Spleen (tissue), 11 donors: ENCODE measurements at regions not wholly inside any gene's neighbourhood (a gene's known extent, or its start where the extent isn't known, plus 50 kb on each side); places are given as distances from the start of the nearest gene placed in this dataset.

ENCODE experiments used
- DNase-seq: peaks from one replicate; pipeline ENCODE4 v3.0.0-alpha.2; 2020
- H3K27ac ChIP-seq, 8 donors: fragments of 200-600 bp; sonication (generic) in 7 of 8; 1 replicate in 4 of 8; 2 replicates in 4 of 8; pipeline versions ENCODE4 v1.5.0 to v1.8.0; 2016 to 2021; ENCODE audit warnings: inconsistent platforms in 4 of 8, mild to moderate bottlenecking in 4 of 8, moderate library complexity in 1 of 8
- H3K27me3 ChIP-seq, 7 donors: fragments of 200-600 bp; sonication (generic) in 6 of 7; replicated peaks in 1 of 7; 1 replicate in 4 of 7; 2 replicates in 3 of 7; pipeline versions ENCODE4 v1.5.0 to v1.8.0; 2016 to 2021; ENCODE audit warnings: inconsistent platforms in 3 of 7, mild to moderate bottlenecking in 1 of 7
- H3K36me3 ChIP-seq, 6 donors: fragments of 200-600 bp; sonication (generic) in 5 of 6; 1 replicate in 4 of 6; 2 replicates in 2 of 6; pipeline versions ENCODE4 v1.5.0 to v1.8.0; 2016 to 2021; ENCODE audit warnings: inconsistent platforms in 2 of 6
- H3K4me1 ChIP-seq, 6 donors: fragments of 200-600 bp; sonication (generic) in 5 of 6; 1 replicate in 3 of 6; 2 replicates in 3 of 6; pipeline versions ENCODE4 v1.5.0 to v1.8.0; 2016 to 2021; ENCODE audit warnings: inconsistent platforms in 3 of 6
- H3K4me3 ChIP-seq, 8 donors: fragments of 200-600 bp; sonication (generic) in 7 of 8; 1 replicate in 4 of 8; 2 replicates in 4 of 8; pipeline versions ENCODE4 v1.5.0 to v1.8.0; 2016 to 2021; ENCODE audit warnings: inconsistent platforms in 4 of 8, mild to moderate bottlenecking in 4 of 8, moderate library complexity in 2 of 8
- H3K9me3 ChIP-seq, 8 donors: fragments of 200-600 bp; sonication (generic) in 7 of 8; 1 replicate in 4 of 8; 2 replicates in 4 of 8; pipeline versions ENCODE4 v1.5.0 to v1.8.0; 2016 to 2021; ENCODE audit warnings: inconsistent platforms in 4 of 8
- POLR2A ChIP-seq, 3 donors: fragments of 450-650 bp; IDR thresholded peaks; one replicate each; pipeline ENCODE4 v1.5.1; 2017; ENCODE audit warnings: antibody characterized with exemption in 3 of 3, mild to moderate bottlenecking in 1 of 3
- POLR2AphosphoS5 ChIP-seq, 3 donors: sonication (generic); formaldehyde crosslinking; IDR thresholded peaks; one replicate each; pipeline ENCODE4 v1.5.1; 2017; ENCODE audit warnings: antibody characterized with exemption in 3 of 3
- WGBS, 5 donors: extraction: QIAGEN DNeasy Blood & Tissue Kit in 3 of 5; methylation state at CpG; one replicate each; pipeline versions ENCODE4 v1.1.5 to v1.1.7; 2013 to 2018; 5-methylcytosine and 5-hydroxymethylcytosine counted together
- intact Hi-C: fragments of 100-400 bp; cut with DNase I; formaldehyde crosslinking; loops from one replicate; pipeline ENCODE4 v1.15.0; 2023; ENCODE audit warnings: low total_unique reads
- TF ChIP-seq, protein P1 (sequence below), 11 experiments: fragments of 200-600 bp in 7 of 11; fragments of 450-650 bp in 4 of 11; sonication (generic) in 4 of 11; IDR thresholded peaks in 8 of 11; conservative IDR thresholded peaks in 3 of 11; 1 replicate in 7 of 11; 2 replicates in 4 of 11; pipeline versions ENCODE4 v1.4.0 to v1.8.0; 2016 to 2021; ENCODE audit warnings: antibody characterized with exemption in 11 of 11, inconsistent platforms in 4 of 11, mild to moderate bottlenecking in 1 of 11
- donor health status: healthy with polysubstance abuse.
- donor health status: DM: no; HTN: no; CAD: no; lungs with moderate emphysema.
- donor health status: DM: no; HTN: no; CAD: no.
- donor health status: Bipolar disorder and iron deficiency.
- donor health status: healthy.
- donor health status: DM: no; HTN: no; CAD: no.
- donor health status: DM: yes; HTN: yes; CAD: no.

DNA sequence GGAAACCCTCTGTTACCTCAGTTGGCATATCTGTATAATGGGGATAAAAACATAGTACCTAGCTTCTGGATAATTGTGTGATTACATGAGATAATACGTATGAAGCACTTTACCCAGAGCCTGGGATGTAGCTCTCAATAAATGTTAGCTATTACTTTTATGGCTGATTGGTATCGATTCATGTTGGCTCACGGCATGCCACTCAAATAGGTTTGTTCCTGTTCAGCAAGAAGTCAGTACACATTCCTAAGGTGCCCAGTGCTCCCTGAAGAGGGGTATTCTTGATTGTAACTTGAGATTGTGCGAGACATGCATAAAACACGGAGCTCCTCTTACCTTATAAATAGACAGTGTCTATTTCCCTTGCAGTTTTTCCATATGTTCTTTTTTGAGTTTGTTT is 78.5 kb upstream of the GALNT2 start:
- TF ChIP-seq, protein P1, sequence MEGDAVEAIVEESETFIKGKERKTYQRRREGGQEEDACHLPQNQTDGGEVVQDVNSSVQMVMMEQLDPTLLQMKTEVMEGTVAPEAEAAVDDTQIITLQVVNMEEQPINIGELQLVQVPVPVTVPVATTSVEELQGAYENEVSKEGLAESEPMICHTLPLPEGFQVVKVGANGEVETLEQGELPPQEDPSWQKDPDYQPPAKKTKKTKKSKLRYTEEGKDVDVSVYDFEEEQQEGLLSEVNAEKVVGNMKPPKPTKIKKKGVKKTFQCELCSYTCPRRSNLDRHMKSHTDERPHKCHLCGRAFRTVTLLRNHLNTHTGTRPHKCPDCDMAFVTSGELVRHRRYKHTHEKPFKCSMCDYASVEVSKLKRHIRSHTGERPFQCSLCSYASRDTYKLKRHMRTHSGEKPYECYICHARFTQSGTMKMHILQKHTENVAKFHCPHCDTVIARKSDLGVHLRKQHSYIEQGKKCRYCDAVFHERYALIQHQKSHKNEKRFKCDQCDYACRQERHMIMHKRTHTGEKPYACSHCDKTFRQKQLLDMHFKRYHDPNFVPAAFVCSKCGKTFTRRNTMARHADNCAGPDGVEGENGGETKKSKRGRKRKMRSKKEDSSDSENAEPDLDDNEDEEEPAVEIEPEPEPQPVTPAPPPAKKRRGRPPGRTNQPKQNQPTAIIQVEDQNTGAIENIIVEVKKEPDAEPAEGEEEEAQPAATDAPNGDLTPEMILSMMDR (IDR thresholded peaks at IDR 0.05 in 8 of 11, conservative IDR thresholded peaks at IDR 0.05 in 3 of 11), result no peak
- TF ChIP-seq POLR2AphosphoS5 (IDR thresholded peaks at IDR 0.05) (no peak), POLR2A (IDR thresholded peaks at IDR 0.05) (no peak)
- H3K27me3 ChIP-seq, result no peaks in the 10 kb centered on the region
- intact Hi-C loops, result no loop called here
- WGBS, 5 donors, result 91 to 95% (median 93%) methylated on average over 5 of the region's 5 CpGs
- no peak overlapping the region for H3K27ac ChIP-seq
- no peaks in the 10 kb centered on the region for H3K4me1 ChIP-seq
- no peak for DNase-seq
- H3K4me3 ChIP-seq, result no peak overlapping the region
- no peaks in the 10 kb centered on the region for H3K36me3 ChIP-seq
- H3K9me3 ChIP-seq, result no peaks in the 10 kb centered on the region

DNA sequence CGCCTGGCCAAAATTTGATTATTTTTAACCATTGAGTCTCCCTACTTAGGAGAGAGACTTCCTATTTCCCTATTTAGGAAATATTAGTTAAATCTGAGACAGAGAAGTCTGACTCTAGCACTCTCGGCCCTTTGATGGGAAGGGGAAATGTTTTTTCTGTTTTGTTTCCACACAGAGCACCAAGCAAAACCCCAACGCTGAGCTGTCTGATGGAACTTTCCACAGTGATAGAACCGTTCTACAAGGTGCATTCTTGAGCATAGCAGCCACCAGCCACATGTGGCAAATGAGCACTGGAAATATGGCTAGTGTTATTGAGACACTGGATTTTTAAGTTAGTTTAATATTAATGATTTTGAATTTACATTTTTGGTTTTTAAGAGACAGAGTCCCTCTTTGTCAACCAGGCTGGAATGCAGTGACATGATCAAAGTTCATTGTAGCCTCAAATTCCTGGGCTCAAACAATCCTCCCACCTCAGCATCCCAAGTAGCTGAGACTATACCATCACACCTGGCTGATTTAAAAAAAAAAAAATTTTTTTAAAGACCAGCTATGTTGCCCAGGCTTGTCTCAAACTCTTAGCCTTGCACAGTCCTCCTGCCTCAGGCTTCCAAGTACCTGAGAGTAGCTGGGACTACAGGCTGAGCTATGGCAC is 77.3 kb upstream of the GALNT2 start:
- DNase-seq, result no peak
- intact Hi-C loops, result no loop called here
- TF ChIP-seq POLR2AphosphoS5 (IDR thresholded peaks at IDR 0.05) (no peak), POLR2A (IDR thresholded peaks at IDR 0.05) (no peak)
- TF ChIP-seq, protein P1 (IDR thresholded peaks at IDR 0.05 in 8 of 11, conservative IDR thresholded peaks at IDR 0.05 in 3 of 11), result no peak
- Histone ChIP-seq H3K4me3 (no peak overlapping the region), H3K4me1 (no peaks in the 10 kb centered on the region), H3K36me3 (no peaks in the 10 kb centered on the region), H3K27ac (no peak overlapping the region), H3K9me3 (no peaks in the 10 kb centered on the region), H3K27me3 (no peaks in the 10 kb centered on the region)
- 49 to 56% (median 53%) methylated on average over 4 of the region's 4 CpGs for WGBS, 5 donors

DNA sequence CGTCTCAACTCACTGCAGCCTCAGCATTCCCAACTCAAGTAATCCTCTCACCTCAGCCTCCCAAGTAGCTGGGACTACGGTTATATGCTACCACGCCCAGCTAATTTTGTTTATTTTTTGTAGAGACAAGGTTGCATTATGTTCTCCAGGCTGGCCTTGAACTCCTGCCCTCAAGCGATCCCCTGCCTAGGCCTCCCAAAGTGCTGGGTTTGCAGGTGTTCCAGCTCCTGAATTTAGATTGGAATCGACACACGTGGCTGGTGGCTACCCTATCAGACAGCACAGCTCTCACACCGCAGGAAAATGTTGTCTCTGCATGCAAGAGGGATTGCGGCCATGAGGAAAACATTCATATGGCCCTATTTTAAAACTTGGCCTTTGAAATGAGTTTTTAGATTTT is 76.7 kb upstream of the GALNT2 start:
- DNase-seq, result no peak
- no peaks in the 10 kb centered on the region for H3K9me3 ChIP-seq
- TF ChIP-seq POLR2AphosphoS5 (IDR thresholded peaks at IDR 0.05) (no peak), POLR2A (IDR thresholded peaks at IDR 0.05) (no peak)
- TF ChIP-seq, protein P1 (IDR thresholded peaks at IDR 0.05 in 8 of 11, conservative IDR thresholded peaks at IDR 0.05 in 3 of 11), result no peak
- H3K4me3 ChIP-seq, result no peak overlapping the region
- no peaks in the 10 kb centered on the region for H3K4me1 ChIP-seq
- intact Hi-C loops, result no loop called here
- whole genome bisulfite sequencing, 5 donors, result 84 to 94% (median 89%) methylated on average over 8 of the region's 8 CpGs
- H3K27ac ChIP-seq, result no peak overlapping the region
- no peaks in the 10 kb centered on the region for H3K36me3 ChIP-seq
- H3K27me3 ChIP-seq, result no peaks in the 10 kb centered on the region

DNA sequence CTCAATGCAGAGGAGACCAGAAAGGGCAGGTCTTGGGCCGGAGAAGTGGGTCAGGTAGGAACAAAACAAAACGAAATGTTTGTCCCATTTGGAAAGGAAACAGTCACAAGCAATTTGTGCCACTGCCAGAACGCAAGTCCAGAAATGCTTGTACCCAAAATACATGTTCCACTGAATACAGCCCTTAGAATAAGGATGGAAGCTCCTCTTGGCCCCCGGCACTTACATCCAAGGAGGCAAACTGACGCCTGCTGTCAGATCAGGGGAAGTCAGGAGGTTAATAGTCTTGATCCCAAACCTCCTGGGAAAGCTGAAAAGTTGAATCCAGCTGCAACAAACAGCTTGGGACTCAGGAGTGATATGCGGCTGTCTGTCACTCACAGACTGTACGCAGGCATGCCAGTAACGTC is 75.9 kb upstream of the GALNT2 start:
- TF ChIP-seq POLR2AphosphoS5 (IDR thresholded peaks at IDR 0.05) (no peak), POLR2A (IDR thresholded peaks at IDR 0.05) (no peak)
- TF ChIP-seq, protein P1 (IDR thresholded peaks at IDR 0.05 in 8 of 11, conservative IDR thresholded peaks at IDR 0.05 in 3 of 11), result no peak
- no peak for DNase-seq
- H3K4me3 ChIP-seq, result no peak overlapping the region
- H3K27ac ChIP-seq, result no peak overlapping the region
- no peaks in the 10 kb centered on the region for H3K27me3 ChIP-seq
- 61 to 72% (median 68%) methylated on average over 8 of the region's 8 CpGs for WGBS, 5 donors
- no peaks in the 10 kb centered on the region for H3K4me1 ChIP-seq
- intact Hi-C loops, result no loop called here
- no peaks in the 10 kb centered on the region for H3K9me3 ChIP-seq
- H3K36me3 ChIP-seq, result no peaks in the 10 kb centered on the region
